NT2/D1 (cell line): ENCODE measurements at regions not wholly inside any gene's neighbourhood (a gene's known extent, or its start where the extent isn't known, plus 50 kb on each side); places are given as distances from the start of the nearest gene placed in this dataset.

Experiments used
- YY1 ChIP-seq: IDR thresholded peaks from 2 replicates; pipeline ENCODE4 v1.6.1; 2011; ENCODE audit not compliant: insufficient read length, insufficient read depth
- ZNF274 ChIP-seq: IDR thresholded peaks from 2 replicates; pipeline ENCODE4 v1.6.1; 2011; ENCODE audit warnings: mild to moderate bottlenecking, low read depth, low read length

DNA sequence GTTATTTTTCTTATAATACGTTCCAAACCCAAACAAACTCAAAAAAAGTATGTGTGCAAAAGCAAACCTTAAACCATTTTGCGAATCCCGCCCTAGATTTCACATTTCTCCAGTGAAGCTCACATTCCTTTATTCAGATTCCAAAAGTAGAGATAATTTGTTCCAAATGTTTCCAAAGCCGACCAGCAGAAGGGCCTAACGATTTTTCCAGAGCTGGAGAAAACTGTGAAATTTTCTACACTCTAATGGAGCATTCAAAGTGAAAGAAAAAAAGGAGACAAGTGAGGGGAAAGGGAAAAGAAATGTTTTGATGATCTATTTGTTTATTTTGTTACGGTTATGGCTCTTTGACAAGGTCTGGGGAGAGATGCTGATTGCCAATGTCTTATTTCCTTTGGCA is 286.5 kb upstream of the SLC14A2 start:
- no peak for TF ChIP-seq ZNF274
- no peak for TF ChIP-seq YY1
